ENCODE measurements at regions not wholly inside any gene's neighbourhood (a gene's known extent, or its start where the extent isn't known, plus 50 kb on each side); places are given as distances from the start of the nearest gene placed in this dataset.

DNA sequence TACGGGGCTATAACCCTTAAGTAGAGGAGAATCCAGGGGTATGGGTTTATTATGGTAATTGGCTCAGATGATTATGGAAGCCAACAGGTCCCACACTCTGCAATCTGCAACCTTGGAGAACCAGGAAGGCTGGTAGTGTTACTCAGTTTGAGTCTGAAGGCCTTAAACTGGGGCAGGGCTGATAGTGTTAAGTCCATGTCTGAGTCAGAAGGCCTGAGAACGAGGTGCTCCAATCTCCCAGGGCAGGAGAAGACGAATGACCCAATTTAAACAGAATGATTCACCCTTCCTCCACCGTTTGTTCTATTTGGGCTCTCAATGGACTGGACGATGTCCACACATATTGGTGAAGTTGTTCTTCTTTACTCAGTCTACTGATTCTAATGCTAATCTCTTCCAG is 244.5 kb upstream of the PTER start:
- Histone ChIP-seq H3K9me2 (ENCODE audit: insufficient read depth, low read length) (no peaks in the 10 kb centered on the region), H3K9me3 (ENCODE audit: low read length) (no peaks in the 10 kb centered on the region), H3K9ac (ENCODE audit: low read length) (no peak overlapping the region), H3K27me3 (ENCODE audit: insufficient read depth, low read depth, low read length) (no peaks in the 10 kb centered on the region), H3K27ac (ENCODE audit: low read length) (no peak overlapping the region), H3F3A (ENCODE audit: insufficient read depth, low read length, poor library complexity, severe bottlenecking) (no peaks in the 10 kb centered on the region), H2AFZ (ENCODE audit: low read depth, low read length) (no peak overlapping the region), H3K4me2 (ENCODE audit: low read length) (no peak overlapping the region), H3K4me3 (ENCODE audit: low read length) (no peak overlapping the region), H4K20me1 (ENCODE audit: insufficient read depth) (no peaks in the 10 kb centered on the region), H3K36me3 (ENCODE audit: insufficient read depth, low read length) (no peaks in the 10 kb centered on the region), H3K79me2 (replicated peaks; ENCODE audit: insufficient read depth, low read length) (no peaks in the 10 kb centered on the region)
- TF ChIP-seq, protein P1, sequence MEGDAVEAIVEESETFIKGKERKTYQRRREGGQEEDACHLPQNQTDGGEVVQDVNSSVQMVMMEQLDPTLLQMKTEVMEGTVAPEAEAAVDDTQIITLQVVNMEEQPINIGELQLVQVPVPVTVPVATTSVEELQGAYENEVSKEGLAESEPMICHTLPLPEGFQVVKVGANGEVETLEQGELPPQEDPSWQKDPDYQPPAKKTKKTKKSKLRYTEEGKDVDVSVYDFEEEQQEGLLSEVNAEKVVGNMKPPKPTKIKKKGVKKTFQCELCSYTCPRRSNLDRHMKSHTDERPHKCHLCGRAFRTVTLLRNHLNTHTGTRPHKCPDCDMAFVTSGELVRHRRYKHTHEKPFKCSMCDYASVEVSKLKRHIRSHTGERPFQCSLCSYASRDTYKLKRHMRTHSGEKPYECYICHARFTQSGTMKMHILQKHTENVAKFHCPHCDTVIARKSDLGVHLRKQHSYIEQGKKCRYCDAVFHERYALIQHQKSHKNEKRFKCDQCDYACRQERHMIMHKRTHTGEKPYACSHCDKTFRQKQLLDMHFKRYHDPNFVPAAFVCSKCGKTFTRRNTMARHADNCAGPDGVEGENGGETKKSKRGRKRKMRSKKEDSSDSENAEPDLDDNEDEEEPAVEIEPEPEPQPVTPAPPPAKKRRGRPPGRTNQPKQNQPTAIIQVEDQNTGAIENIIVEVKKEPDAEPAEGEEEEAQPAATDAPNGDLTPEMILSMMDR (IDR thresholded peaks at IDR 0.05; ENCODE audit: poor library complexity, severe bottlenecking): no peak
- TF ChIP-seq EZH2 (IDR thresholded peaks at IDR 0.05; ENCODE audit: borderline replicate concordance, insufficient read depth, low read length, poor library complexity, severe bottlenecking): no peak
- TF ChIP-seq RAD21 (conservative IDR thresholded peaks at IDR 0.05): no peak
- TF ChIP-seq POLR2AphosphoS5 (IDR thresholded peaks at IDR 0.05): no peak
- no peak for TF ChIP-seq MXI1 (conservative IDR thresholded peaks at IDR 0.05; ENCODE audit: poor library complexity, severe bottlenecking)
- no peak for TF ChIP-seq TAF1 (IDR thresholded peaks at IDR 0.05; ENCODE audit: low read depth)
- TF ChIP-seq EP300 (conservative IDR thresholded peaks at IDR 0.05; ENCODE audit: poor library complexity, severe bottlenecking): no peak

DNA sequence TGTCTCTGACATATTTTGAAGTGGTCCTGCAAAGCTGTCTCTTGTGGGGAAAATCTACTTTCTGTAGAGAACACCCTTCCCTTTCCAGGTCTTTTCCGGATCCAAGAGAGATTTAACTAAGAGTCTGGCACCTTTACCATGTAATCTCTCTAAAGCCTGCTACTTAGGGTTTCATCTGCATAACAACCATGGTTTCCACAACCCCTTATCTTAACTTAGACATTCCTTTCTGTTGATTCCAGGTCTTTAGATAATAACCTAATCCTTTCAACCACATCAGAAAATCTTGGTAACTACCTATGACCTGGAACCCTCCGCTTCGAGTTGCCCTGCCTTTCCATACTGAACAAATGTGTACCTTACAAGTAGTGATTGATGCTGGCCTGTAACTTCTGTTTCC is 243.6 kb upstream of the PTER start:
- Histone ChIP-seq H3K4me3 (ENCODE audit: low read length) (no peak overlapping the region), H4K20me1 (ENCODE audit: insufficient read depth) (no peaks in the 10 kb centered on the region), H3K36me3 (ENCODE audit: insufficient read depth, low read length) (no peaks in the 10 kb centered on the region), H3F3A (ENCODE audit: insufficient read depth, low read length, poor library complexity, severe bottlenecking) (no peaks in the 10 kb centered on the region), H3K9me2 (ENCODE audit: insufficient read depth, low read length) (no peaks in the 10 kb centered on the region), H3K27me3 (ENCODE audit: insufficient read depth, low read depth, low read length) (no peaks in the 10 kb centered on the region), H3K79me2 (replicated peaks; ENCODE audit: insufficient read depth, low read length) (no peaks in the 10 kb centered on the region), H2AFZ (ENCODE audit: low read depth, low read length) (no peak overlapping the region), H3K27ac (ENCODE audit: low read length) (no peak overlapping the region), H3K4me2 (ENCODE audit: low read length) (no peak overlapping the region), H3K9ac (ENCODE audit: low read length) (no peak overlapping the region), H3K9me3 (ENCODE audit: low read length) (no peaks in the 10 kb centered on the region)
- TF ChIP-seq, protein P1 (IDR thresholded peaks at IDR 0.05; ENCODE audit: poor library complexity, severe bottlenecking): no peak
- TF ChIP-seq POLR2AphosphoS5 (IDR thresholded peaks at IDR 0.05): no peak
- TF ChIP-seq TAF1 (IDR thresholded peaks at IDR 0.05; ENCODE audit: low read depth): no peak
- no peak for TF ChIP-seq EZH2 (IDR thresholded peaks at IDR 0.05; ENCODE audit: borderline replicate concordance, insufficient read depth, low read length, poor library complexity, severe bottlenecking)
- TF ChIP-seq RAD21 (conservative IDR thresholded peaks at IDR 0.05): no peak
- no peak for TF ChIP-seq MXI1 (conservative IDR thresholded peaks at IDR 0.05; ENCODE audit: poor library complexity, severe bottlenecking)
- TF ChIP-seq, protein P2, sequence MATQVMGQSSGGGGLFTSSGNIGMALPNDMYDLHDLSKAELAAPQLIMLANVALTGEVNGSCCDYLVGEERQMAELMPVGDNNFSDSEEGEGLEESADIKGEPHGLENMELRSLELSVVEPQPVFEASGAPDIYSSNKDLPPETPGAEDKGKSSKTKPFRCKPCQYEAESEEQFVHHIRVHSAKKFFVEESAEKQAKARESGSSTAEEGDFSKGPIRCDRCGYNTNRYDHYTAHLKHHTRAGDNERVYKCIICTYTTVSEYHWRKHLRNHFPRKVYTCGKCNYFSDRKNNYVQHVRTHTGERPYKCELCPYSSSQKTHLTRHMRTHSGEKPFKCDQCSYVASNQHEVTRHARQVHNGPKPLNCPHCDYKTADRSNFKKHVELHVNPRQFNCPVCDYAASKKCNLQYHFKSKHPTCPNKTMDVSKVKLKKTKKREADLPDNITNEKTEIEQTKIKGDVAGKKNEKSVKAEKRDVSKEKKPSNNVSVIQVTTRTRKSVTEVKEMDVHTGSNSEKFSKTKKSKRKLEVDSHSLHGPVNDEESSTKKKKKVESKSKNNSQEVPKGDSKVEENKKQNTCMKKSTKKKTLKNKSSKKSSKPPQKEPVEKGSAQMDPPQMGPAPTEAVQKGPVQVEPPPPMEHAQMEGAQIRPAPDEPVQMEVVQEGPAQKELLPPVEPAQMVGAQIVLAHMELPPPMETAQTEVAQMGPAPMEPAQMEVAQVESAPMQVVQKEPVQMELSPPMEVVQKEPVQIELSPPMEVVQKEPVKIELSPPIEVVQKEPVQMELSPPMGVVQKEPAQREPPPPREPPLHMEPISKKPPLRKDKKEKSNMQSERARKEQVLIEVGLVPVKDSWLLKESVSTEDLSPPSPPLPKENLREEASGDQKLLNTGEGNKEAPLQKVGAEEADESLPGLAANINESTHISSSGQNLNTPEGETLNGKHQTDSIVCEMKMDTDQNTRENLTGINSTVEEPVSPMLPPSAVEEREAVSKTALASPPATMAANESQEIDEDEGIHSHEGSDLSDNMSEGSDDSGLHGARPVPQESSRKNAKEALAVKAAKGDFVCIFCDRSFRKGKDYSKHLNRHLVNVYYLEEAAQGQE (IDR thresholded peaks at IDR 0.05; ENCODE audit: borderline replicate concordance): no peak
- no peak for TF ChIP-seq SMC3 (conservative IDR thresholded peaks at IDR 0.05; ENCODE audit: poor library complexity)
- no peak for TF ChIP-seq EP300 (conservative IDR thresholded peaks at IDR 0.05; ENCODE audit: poor library complexity, severe bottlenecking)
